OCI-LY7 (cell line): ENCODE measurements at regions not wholly inside any gene's neighbourhood (a gene's known extent, or its start where the extent isn't known, plus 50 kb on each side); places are given as distances from the start of the nearest gene placed in this dataset.

Source experiments
- EZH2phosphoT487 ChIP-seq: fragments of 200-600 bp; sonication (generic); IDR thresholded peaks from 2 replicates; pipeline ENCODE4 v1.6.1; 2018; ENCODE audit warnings: low read depth, borderline replicate concordance, mild to moderate bottlenecking, mixed run types, antibody characterized with exemption, low read length, moderate library complexity, mixed read lengths
- TF ChIP-seq, protein P1 (sequence below): fragments of 200-600 bp; sonication (generic); conservative IDR thresholded peaks from 2 replicates; pipeline ENCODE4 v1.5.1; 2014; ENCODE audit warnings: mild to moderate bottlenecking, antibody characterized with exemption, low read length, moderate library complexity, mixed read lengths

DNA sequence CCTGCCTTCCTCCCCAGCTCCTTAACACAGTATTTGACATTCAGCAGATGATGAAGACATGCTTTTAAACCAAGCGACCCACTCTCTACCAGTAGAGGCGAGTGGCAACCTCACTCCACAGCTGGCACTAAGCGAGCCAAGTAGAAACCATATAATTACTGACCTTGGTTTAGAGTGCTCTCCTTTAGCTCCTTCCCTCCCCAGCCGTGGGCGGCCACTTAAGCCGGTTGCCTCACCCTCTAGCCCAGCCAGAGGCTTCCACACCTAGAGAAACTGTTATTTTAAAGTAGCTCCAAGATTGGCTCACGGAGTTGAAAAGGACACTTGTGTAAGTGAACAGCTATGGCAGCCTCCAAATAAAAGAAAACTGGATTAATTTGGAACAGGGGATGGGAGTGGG lies 109.1 kb upstream of the CRHR1 start:
- TF ChIP-seq, protein P1, sequence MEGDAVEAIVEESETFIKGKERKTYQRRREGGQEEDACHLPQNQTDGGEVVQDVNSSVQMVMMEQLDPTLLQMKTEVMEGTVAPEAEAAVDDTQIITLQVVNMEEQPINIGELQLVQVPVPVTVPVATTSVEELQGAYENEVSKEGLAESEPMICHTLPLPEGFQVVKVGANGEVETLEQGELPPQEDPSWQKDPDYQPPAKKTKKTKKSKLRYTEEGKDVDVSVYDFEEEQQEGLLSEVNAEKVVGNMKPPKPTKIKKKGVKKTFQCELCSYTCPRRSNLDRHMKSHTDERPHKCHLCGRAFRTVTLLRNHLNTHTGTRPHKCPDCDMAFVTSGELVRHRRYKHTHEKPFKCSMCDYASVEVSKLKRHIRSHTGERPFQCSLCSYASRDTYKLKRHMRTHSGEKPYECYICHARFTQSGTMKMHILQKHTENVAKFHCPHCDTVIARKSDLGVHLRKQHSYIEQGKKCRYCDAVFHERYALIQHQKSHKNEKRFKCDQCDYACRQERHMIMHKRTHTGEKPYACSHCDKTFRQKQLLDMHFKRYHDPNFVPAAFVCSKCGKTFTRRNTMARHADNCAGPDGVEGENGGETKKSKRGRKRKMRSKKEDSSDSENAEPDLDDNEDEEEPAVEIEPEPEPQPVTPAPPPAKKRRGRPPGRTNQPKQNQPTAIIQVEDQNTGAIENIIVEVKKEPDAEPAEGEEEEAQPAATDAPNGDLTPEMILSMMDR: no peak
- TF ChIP-seq EZH2phosphoT487: no peak
